Stimulated activated CD8-positive, alpha-beta memory T cell treated with anti-CD3 and anti-CD28 coated beads, Interleukin-4, amount 100 ng/mL, for 48 hours (primary cell): ENCODE measurements at regions not wholly inside any gene's neighbourhood (a gene's known extent, or its start where the extent isn't known, plus 50 kb on each side); places are given as distances from the start of the nearest gene placed in this dataset.

ENCODE experiments used
- DNase-seq: peaks from one replicate; pipeline ENCODE4 v3.0.0-alpha.2; 2020

- no peak for DNase-seq
Measured at GRCh38 chr10:89153971-89154370, 53.1 kb downstream of the CH25H start.

- DNase-seq = no peak
Measured at GRCh38 chr10:89153116-89153515, 54.0 kb downstream of the CH25H start.

GRCh38 chr10:89151857-89152256 is 55.3 kb downstream of the CH25H start:
- DNase-seq = no peak

- DNase-seq = no peak
Measured at GRCh38 chr10:89148061-89148460, 59.1 kb downstream of the CH25H start.

- no peak for DNase-seq
Measured at GRCh38 chr10:89147256-89147655, 59.9 kb downstream of the CH25H start.

- DNase-seq = no peak
Measured at GRCh38 chr10:89144836-89145235, 62.3 kb downstream of the CH25H start.

- DNase-seq = no peak
Measured at GRCh38 chr10:89142590-89142989, 64.5 kb downstream of the CH25H start.

- no peak for DNase-seq
Measured at GRCh38 chr10:89138755-89139490, 68.2 kb downstream of the CH25H start.

GRCh38 chr10:89134963-89135362 is 72.2 kb downstream of the CH25H start:
- no peak for DNase-seq

GRCh38 chr10:89129911-89130310 is 77.2 kb downstream of the CH25H start:
- no peak for DNase-seq

GRCh38 chr10:89122433-89123051 is 84.6 kb downstream of the CH25H start:
- DNase-seq = no peak

- no peak for DNase-seq
Measured at GRCh38 chr10:89121764-89122020, 85.4 kb downstream of the CH25H start.

- no peak for DNase-seq
Measured at GRCh38 chr10:89120931-89121763, 86.0 kb downstream of the CH25H start.

GRCh38 chr10:89119651-89120050 is 87.5 kb downstream of the CH25H start:
- DNase-seq = no peak

- no peak for DNase-seq
Measured at GRCh38 chr10:89118091-89118490, 89.0 kb downstream of the CH25H start.

- DNase-seq = no peak
Measured at GRCh38 chr10:89115876-89116627, 91.1 kb downstream of the CH25H start.

GRCh38 chr10:89114846-89115625 is 92.1 kb downstream of the CH25H start:
- DNase-seq = no peak

GRCh38 chr10:89102735-89103134 is 104.4 kb downstream of the CH25H start:
- DNase-seq = no peak

GRCh38 chr10:89101943-89102342 is 105.2 kb downstream of the CH25H start:
- DNase-seq = no peak

- no peak for DNase-seq
Measured at GRCh38 chr10:89100680-89101079, 106.4 kb downstream of the CH25H start.

GRCh38 chr10:89097226-89097625 is 106.6 kb downstream of the FAS start:
- DNase-seq = no peak

GRCh38 chr10:89095701-89096391 is 105.2 kb downstream of the FAS start:
- DNase-seq = no peak
